IPS DF 6.9 (cell line): ENCODE measurements at regions not wholly inside any gene's neighbourhood (a gene's known extent, or its start where the extent isn't known, plus 50 kb on each side); places are given as distances from the start of the nearest gene placed in this dataset.

ENCODE experiments used
- DNase-seq: peaks from one replicate; pipeline ENCODE4 v3.0.0-alpha.2; 2013; ENCODE audit warnings: low read depth, low spot score
- H3K27ac ChIP-seq: one replicate; pipeline ENCODE4 v1.5.1; 2013; ENCODE audit warnings: low read length, control low read depth
- H3K27me3 ChIP-seq: 2 replicates; pipeline ENCODE4 v1.6.1; 2013; ENCODE audit warnings: mild to moderate bottlenecking, low read length; ENCODE audit not compliant: control insufficient read depth, insufficient read depth
- H3K36me3 ChIP-seq: 2 replicates; pipeline ENCODE4 v1.6.1; 2013; ENCODE audit warnings: low read length; ENCODE audit not compliant: control insufficient read depth, insufficient read depth
- H3K4me1 ChIP-seq: 2 replicates; pipeline ENCODE4 v1.6.1; 2013; ENCODE audit warnings: low read length; ENCODE audit not compliant: control insufficient read depth, insufficient read depth
- H3K4me3 ChIP-seq: 2 replicates; pipeline ENCODE4 v1.5.1; 2013; ENCODE audit warnings: mild to moderate bottlenecking, low read length
- H3K9me3 ChIP-seq: 2 replicates; pipeline ENCODE4 v1.6.1; 2013; ENCODE audit warnings: low read length, inconsistent platforms; ENCODE audit not compliant: control insufficient read depth, insufficient read depth
- WGBS: extraction: QIAGEN DNeasy Blood & Tissue Kit; methylation state at CpG from one replicate; pipeline ENCODE4 v1.1.7; 2013; ENCODE audit warnings: mixed read lengths, missing lambda C conversion rate; ENCODE audit not compliant: insufficient read length, insufficient coverage; 5-methylcytosine and 5-hydroxymethylcytosine counted together

DNA sequence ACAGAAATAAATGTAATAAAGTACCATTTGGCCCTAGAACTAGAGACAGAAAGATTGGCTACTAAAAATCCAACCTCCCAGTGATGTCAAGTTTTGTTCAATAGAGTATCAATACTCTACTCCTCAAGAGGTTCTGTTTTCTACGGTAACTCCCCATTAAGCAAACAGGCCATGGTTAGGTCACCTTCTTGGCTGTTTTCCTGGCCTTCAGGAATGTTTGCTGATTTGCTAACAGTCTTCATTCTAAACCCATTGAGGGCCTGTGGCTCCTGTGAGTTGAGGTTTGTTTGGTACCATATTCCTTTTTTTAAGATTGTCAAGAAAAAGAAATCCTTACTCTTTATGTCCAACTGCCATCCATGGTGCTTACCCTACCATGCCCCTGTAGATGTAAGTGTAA lies 1022.0 kb upstream of the TMEM132C start:
- Histone ChIP-seq H3K27ac (no peak overlapping the region), H3K4me1 (no peaks in the 10 kb centered on the region), H3K27me3 (no peaks in the 10 kb centered on the region), H3K36me3 (no peaks in the 10 kb centered on the region), H3K9me3 (peaks cover 2% of the 10 kb centered on the region; the same call in 1 of the 2 replicates), H3K4me3 (no peak overlapping the region)
- no peak for DNase-seq
- WGBS, result no CpG with 5 or more reads among the region's 1 CpG

DNA sequence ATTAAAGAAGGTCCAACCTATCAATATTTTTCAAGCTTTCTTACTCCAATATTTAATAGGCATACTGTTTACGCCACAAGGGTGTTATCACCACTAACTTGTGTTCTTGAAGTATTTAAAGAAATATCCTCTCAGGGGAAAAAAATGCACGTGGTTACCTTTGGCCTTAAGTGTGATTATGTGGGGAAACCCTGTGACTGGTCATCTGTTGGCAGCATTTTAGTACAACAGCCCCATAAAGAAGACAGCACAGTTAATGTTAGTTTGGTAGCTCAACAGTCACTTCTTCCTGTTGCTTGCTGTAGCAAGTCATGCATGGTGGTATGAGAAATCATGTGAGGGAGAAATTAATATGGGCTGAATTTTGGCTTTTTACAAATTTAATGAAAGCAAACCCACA lies 1021.5 kb upstream of the TMEM132C start:
- no peak for DNase-seq
- WGBS, result no CpG with 5 or more reads among the region's 2 CpGs
- Histone ChIP-seq H3K36me3 (no peaks in the 10 kb centered on the region), H3K4me1 (no peaks in the 10 kb centered on the region), H3K27me3 (no peaks in the 10 kb centered on the region), H3K4me3 (no peak overlapping the region), H3K27ac (no peak overlapping the region), H3K9me3 (peaks cover 2% of the 10 kb centered on the region; the same call in 1 of the 2 replicates)

DNA sequence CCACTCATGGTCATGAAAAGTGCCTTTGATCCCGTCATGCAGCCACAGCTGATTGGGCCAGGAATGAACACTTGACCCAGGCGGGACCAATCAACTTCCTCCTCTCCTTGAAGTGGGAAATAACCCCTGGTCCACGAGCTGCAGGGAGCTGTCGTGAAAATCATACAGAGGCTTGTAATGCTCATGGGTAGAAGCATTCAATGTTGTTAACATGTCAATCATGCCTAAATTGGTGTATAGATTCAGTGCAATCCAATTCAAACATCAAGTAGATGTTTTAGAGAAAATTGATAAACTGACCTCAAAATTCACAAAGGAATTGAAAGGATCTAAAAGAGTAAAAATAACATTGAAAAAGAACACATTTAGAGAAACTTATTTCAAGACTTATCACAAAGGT lies 1019.0 kb upstream of the TMEM132C start:
- WGBS, result no CpG with 5 or more reads among the region's 4 CpGs
- no peak overlapping the region for H3K4me3 ChIP-seq

DNA sequence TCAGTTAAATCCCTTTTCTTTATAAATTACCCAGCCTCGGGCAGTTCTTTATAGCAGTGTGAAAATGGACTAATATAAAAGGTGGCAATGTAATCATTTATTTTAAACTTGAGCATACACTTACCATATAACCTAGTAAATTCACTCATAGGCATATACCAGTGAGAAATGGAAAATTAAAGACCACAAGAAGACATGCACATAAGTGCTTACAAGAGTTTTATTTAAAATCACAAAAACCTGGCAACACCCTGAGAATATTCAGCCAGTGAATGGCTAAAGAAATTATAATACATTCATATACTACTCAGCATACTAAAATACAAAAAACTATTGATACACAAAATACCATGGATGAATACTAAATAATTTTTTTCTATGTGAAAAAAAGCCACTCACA lies 1017.5 kb upstream of the TMEM132C start:
- no peaks in the 10 kb centered on the region for H3K27me3 ChIP-seq
- H3K36me3 ChIP-seq, result no peaks in the 10 kb centered on the region
- no peak overlapping the region for H3K4me3 ChIP-seq
- DNase-seq, result no peak
- no peak overlapping the region for H3K27ac ChIP-seq
- no CpG with 5 or more reads among the region's 1 CpG for WGBS
- H3K4me1 ChIP-seq, result no peaks in the 10 kb centered on the region
- H3K9me3 ChIP-seq, result peaks cover 3% of the 10 kb centered on the region; the same call in 1 of the 2 replicates

More for the DNA sequence above, 1019.0 kb upstream of the TMEM132C start:
- no peaks in the 10 kb centered on the region for H3K36me3 ChIP-seq
- no peak for DNase-seq
- H3K27me3 ChIP-seq, result no peaks in the 10 kb centered on the region
- H3K9me3 ChIP-seq, result peaks cover 2% of the 10 kb centered on the region; the same call in 1 of the 2 replicates
- no peaks in the 10 kb centered on the region for H3K4me1 ChIP-seq
- H3K27ac ChIP-seq, result no peak overlapping the region

DNA sequence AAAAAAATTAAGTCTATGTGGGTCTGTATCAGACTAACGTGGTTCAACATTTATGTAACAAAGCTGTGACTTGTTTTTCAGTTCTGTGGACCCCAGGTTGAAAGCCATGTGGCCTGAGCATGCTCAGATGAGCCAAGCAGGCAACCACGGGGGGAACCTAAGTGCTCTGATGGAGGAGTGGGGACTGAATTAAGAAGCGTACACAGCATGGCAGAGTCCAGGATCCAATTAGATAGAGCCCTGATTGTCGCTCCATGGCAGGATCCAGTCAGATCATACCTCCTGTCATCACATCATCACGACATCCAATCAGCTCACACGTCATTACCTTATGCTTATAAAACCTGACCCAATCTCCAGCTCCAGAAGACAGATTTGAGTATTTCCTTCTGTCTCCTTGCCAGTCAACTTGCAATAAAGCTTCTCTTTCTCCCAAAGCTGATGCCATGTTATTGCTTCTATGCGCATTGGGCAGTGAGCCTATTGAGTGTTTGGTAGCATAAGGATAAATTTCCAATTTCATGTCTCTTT lies 1013.1 kb upstream of the TMEM132C start:
- H3K36me3 ChIP-seq, result no peaks in the 10 kb centered on the region
- WGBS, result no CpG with 5 or more reads among the region's 7 CpGs
- H3K9me3 ChIP-seq, result peaks cover 1% of the 10 kb centered on the region
- DNase-seq, result no peak
- no peaks in the 10 kb centered on the region for H3K27me3 ChIP-seq
- H3K4me3 ChIP-seq, result no peak overlapping the region
- no peak overlapping the region for H3K27ac ChIP-seq
- H3K4me1 ChIP-seq, result no peaks in the 10 kb centered on the region

DNA sequence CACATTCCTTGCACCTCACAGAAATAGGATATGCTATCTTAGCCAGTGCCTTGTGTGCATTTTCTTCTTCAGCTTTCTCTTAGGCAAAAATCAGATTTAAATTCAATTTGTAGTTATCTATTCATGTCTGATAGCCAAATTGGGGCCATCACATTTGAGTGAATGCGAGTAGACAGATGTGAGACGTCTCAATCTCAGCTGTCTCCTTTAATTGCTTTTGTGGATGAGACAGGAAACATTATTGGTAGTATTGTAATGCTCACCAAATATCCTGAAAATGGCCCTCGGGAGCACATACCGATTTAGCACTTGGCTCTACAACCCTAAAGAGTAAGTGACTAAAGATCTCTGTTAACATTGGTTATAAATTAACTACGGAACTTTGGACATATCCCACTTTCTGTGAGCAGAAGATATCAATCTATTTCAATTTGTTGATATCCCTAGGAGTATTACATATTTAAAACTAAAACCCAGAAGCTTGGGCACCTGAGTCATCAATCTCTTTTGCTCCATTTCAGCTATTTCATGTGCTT lies 1012.5 kb upstream of the TMEM132C start:
- H3K4me3 ChIP-seq, result no peak overlapping the region
- H3K27ac ChIP-seq, result no peak overlapping the region
- no CpG with 5 or more reads among the region's 5 CpGs for WGBS
- H3K27me3 ChIP-seq, result no peaks in the 10 kb centered on the region
- no peak for DNase-seq
- peaks cover 1% of the 10 kb centered on the region for H3K9me3 ChIP-seq
- no peaks in the 10 kb centered on the region for H3K36me3 ChIP-seq
- H3K4me1 ChIP-seq, result no peaks in the 10 kb centered on the region

DNA sequence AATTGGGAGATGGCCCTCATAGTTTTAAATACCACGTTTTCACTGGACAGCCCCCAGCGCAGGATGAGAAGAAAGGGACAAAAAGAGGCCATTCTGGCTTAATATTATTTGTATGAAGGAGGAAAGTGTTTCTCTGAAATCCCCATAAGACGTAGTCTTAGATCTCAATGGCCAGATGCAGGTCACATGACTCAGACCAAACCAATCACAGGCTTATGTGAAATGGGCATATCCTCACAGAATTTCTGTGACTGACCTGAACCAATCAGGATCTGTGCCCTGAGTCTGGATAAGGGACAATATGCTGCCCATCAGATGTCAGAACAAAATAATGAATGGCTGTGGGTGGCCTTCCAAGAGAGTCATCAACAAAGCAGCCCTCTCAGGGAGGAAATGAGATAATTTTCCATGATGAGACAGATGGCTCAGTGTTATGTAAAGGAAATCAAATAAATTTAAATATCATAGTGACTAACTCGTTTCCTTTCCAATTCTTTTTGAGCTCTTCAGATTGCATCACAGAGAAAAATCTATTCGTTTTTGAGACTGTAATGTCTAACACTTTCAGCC lies 1009.5 kb upstream of the TMEM132C start:
- no peaks in the 10 kb centered on the region for H3K4me1 ChIP-seq
- H3K36me3 ChIP-seq, result no peaks in the 10 kb centered on the region
- peaks cover 1% of the 10 kb centered on the region for H3K9me3 ChIP-seq
- no peak overlapping the region for H3K4me3 ChIP-seq
- H3K27ac ChIP-seq, result no peak overlapping the region
- no peak for DNase-seq
- H3K27me3 ChIP-seq, result no peaks in the 10 kb centered on the region
- WGBS, result no CpG with 5 or more reads among the region's 5 CpGs

DNA sequence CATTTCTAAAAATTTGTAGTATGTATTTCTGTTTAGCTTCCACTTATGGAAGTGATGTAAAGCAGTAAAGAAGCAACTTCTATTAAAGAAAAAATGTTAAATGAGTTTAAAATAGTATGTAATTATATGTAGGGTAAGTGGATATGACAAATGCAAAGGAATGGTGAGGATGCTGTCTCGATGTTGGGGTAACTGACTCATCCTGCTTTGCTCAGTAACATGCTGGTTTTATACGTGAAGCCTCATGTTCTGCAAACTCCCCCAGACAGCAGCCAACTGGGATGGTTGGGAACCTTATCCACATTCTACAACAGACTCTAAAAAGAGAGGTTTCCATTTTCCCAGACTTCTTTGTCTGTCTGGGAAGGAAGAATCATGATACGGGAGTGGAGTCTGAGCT lies 1006.4 kb upstream of the TMEM132C start:
- H3K27ac ChIP-seq, result no peak overlapping the region
- H3K4me1 ChIP-seq, result no peaks in the 10 kb centered on the region
- H3K4me3 ChIP-seq, result no peak overlapping the region
- H3K9me3 ChIP-seq, result peaks cover 1% of the 10 kb centered on the region
- no peaks in the 10 kb centered on the region for H3K27me3 ChIP-seq
- WGBS, result 100% methylated on average over 1 of the region's 3 CpGs
- no peak for DNase-seq
- no peaks in the 10 kb centered on the region for H3K36me3 ChIP-seq

DNA sequence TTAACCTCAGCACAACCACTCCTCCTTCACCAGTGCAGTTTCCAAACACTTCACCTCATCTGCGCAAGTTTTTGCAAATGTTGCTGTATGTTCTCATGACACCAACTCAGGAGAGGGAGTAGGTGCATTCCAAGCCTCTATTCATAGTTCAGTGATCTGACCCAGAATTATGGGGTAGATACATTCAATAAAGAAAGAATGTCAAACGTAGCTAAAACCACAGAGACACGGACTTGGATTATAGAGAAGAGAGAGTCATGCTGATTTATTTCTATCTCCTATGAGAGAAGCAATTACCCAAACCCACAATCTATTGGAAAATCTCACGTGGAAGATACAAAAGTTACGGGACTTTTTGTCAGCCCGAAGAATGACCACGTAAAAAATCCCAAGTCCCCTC lies 1006.0 kb upstream of the TMEM132C start:
- Histone ChIP-seq H3K36me3 (no peaks in the 10 kb centered on the region), H3K4me3 (no peak overlapping the region), H3K4me1 (no peaks in the 10 kb centered on the region), H3K27ac (no peak overlapping the region), H3K27me3 (no peaks in the 10 kb centered on the region), H3K9me3 (peaks cover 1% of the 10 kb centered on the region)
- DNase-seq, result no peak
- WGBS, result no CpG with 5 or more reads among the region's 7 CpGs

DNA sequence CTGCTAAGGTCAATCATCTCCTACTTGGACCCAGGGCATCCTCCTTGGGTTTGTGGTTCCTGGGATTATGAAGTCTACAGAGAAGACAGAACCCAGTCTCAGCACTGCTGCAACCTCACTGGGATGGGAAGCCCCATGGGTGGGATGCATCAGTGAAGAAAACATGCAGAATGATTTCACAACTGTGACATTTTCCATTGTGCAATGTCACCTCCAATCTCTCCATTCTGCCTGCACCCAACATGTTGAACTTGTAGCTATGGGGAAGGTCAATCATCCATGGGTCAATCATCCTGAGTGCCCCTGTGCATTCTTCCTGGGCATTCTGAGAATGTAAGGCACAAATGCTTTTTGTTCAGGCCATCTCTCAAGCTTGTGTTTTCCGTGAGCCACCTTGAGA lies 1004.4 kb upstream of the TMEM132C start:
- H3K27ac ChIP-seq, result no peak overlapping the region
- no CpG with 5 or more reads among the region's 1 CpG for WGBS
- H3K9me3 ChIP-seq, result peaks cover 1% of the 10 kb centered on the region
- no peak for DNase-seq
- no peaks in the 10 kb centered on the region for H3K36me3 ChIP-seq
- no peaks in the 10 kb centered on the region for H3K4me1 ChIP-seq
- no peak overlapping the region for H3K4me3 ChIP-seq
- H3K27me3 ChIP-seq, result no peaks in the 10 kb centered on the region

DNA sequence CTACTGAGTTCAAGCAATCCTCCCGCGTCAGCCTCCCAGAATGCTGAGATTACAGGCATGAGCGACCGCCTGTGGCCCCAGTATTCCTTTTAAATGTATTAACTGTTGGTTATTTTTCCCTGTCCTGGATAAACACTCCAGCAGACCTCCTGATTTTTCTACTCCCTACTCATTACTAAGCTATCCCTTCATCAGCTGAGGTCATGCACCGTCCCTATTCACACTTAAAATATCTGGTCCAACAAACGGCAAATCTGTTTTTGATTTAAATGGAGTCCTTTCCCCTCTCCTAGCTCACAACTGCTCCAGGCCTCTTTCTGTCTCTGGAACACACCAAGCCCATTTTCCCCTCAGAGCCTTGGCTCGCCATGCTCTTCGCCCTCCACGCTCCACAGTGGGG lies 1003.3 kb upstream of the TMEM132C start:
- Histone ChIP-seq H3K27ac (no peak overlapping the region), H3K27me3 (no peaks in the 10 kb centered on the region), H3K36me3 (no peaks in the 10 kb centered on the region), H3K9me3 (peaks cover 3% of the 10 kb centered on the region), H3K4me1 (no peaks in the 10 kb centered on the region), H3K4me3 (no peak overlapping the region)
- no CpG with 5 or more reads among the region's 9 CpGs for WGBS
- no peak for DNase-seq
